SHP77 (cell line): ENCODE measurements at regions not wholly inside any gene's neighbourhood (a gene's known extent, or its start where the extent isn't known, plus 50 kb on each side); places are given as distances from the start of the nearest gene placed in this dataset.

Experiments used
- DNase-seq, 2 experiments: peaks; one replicate each; lab custom pipeline; 2025; lab: John Stamatoyannopoulos, UW

GRCh38 chr3:31384117-31384516 is 148.6 kb upstream of the STT3B start:
- no peak for DNase-seq

DNA sequence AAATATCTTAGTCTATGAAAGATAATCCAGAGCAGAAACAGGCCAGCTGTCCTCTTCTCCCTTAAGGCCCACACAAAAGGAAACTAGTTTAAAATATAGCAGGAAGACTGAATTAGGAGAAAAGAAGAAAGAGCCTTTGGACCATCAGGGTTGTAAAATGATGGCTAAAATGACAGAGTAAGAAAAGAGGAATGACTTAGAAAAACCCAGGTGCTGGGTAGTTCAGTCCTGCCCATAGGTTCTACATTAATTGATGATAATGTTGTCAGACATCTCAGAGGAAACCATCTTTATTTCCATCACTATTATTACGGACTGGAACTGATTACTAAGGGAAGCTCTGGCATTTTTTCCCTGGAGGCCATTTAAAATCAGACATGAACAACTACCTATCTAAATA is 142.8 kb upstream of the STT3B start:
- no peak for DNase-seq

- no peak for DNase-seq
These were observed 142.3 kb upstream of the STT3B start for GRCh38 chr3:31390466-31390865.

DNA sequence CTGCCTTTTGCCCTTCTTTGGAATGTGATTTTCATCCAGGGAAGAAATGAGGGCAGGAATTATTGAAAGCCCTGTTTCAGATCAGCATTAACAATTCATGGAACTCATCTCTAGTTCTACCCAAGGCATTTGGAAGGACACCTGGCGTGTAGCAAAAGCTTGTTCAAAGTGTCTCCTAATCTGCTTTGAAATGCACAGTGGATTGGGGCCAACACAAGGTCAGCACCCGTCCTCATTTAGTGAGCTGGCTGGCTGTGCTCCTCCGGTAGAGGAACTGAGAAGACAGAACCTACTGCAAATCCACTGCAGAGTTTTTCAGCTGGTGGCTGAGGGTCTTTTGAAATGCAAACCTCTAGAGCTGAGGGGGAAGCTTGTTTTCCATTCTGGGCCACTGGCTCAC is 141.6 kb upstream of the STT3B start:
- DNase-seq = no peak

GRCh38 chr3:31392568-31392967 is 140.2 kb upstream of the STT3B start:
- DNase-seq = no peak

DNA sequence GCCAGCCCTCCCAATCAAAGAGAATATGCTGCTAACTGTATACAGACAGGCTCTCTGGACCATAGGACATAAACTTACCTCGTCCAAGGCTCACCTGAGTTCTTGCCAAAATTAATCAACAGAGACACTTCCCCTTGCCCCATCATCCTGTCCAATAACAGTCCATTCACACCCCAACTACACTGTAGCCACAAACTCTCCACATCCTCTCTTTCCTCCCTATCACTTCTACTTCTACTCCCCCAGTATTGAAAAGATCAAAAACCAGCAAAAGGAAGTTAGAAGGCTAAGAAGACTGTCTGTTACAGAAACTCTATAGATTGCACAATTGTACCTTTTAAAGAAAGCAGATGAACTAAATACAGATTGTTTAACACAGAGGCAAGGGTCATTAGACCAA is 133.5 kb upstream of the STT3B start:
- DNase-seq = no peak

DNA sequence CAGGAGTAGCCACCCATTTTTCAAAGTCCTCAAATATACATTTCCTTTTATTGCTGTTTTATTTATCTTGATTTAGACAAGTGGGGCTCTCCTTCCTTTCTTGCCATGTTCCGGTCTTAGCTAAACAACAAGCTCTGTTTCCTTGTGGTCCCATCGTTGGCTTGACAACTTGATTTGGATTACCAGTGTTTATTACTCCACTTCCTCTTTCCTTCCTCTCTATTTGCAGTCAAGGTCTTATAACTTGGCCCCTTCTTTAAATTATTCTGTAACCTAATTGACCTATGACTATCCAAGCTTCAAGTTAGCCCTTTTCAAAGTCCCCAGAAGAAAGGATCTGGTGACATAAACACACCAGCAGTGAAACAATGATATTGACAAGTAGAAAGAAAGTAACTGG is 130.6 kb upstream of the STT3B start:
- no peak for DNase-seq

- no peak for DNase-seq
These were observed 129.5 kb upstream of the STT3B start for GRCh38 chr3:31403197-31403596.

GRCh38 chr3:31404871-31405270 is 127.9 kb upstream of the STT3B start:
- DNase-seq = no peak

GRCh38 chr3:31405515-31405914 is 127.2 kb upstream of the STT3B start:
- DNase-seq = no peak

GRCh38 chr3:31406896-31407295 is 125.8 kb upstream of the STT3B start:
- no peak for DNase-seq

DNA sequence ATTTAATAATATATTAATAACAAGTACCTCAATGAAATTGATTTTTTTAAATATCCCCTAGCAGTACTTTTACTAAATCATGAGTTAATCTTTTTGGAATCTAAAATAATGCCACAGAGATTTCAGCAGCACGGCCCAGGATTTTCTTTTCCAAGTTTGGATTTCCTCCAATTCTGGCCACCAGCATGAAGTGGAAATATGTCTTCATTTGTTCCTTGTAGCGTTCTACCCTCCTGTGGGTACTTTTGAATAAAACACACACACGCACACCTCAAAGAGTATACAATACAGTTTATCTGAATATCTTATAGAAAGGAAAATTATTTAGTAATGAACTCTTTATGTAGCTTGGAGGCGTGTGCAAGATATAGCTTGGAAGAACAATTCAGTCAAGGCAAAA is 125.1 kb upstream of the STT3B start:
- DNase-seq = no peak

- DNase-seq = no peak
These were observed 124.0 kb upstream of the STT3B start for GRCh38 chr3:31408720-31409119.

DNA sequence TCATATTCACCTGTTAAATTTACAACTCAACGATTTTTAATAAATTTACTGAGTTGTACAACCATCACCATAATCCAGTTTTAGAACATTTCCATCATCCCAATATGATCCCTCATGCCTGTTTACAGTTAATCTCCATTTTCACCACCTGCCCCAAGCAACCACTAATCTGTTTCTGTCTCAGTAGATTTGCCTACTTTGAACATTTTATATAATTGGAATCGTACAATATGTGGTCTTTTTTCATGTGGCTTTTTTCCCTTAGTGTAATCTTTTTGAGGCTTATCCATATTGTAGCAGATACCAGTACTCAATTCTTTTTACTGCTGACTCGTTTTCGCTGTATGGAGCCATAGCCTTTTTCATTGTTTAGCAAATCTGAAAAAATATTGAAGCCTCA is 123.3 kb upstream of the STT3B start:
- no peak for DNase-seq

DNA sequence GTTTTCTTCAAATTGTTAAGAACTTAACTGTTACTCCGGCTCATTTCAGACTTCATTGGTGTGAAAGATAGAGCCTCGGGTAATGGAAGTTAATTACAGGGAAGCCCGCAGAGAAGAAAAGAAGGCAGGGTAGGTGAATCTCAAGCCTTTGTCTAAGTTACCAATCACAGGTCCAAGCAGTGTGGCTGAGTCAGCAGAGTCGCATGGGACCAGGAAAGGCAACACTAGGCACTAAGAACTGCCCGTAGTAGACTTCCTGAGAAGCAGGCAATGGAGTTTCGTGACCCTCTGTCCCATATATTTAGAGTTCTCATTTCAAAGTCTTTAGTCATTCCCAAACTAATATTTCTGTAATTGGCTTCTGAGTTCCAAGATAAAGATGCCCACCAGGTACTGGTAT is 122.9 kb upstream of the STT3B start:
- no peak for DNase-seq

DNA sequence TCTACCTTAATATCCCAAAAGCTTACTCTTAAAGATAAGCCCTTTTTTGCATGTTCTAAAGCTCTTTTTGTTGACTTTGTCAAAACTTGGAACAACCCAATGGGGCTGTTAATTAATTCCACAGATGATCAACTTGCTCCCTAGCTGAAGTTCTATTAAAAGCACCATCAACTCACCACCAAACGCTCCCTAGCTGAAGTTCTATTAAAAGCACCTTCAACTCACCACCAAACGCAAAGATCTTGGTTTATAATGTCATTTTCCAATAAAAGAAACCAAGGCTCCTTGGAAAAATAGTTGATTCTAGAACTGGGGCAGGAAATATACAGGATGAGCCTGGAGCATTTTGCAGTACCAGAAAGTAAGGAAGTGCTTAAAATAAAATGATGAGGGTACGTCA is 122.3 kb upstream of the STT3B start:
- DNase-seq = no peak

GRCh38 chr3:31412832-31413231 is 119.9 kb upstream of the STT3B start:
- DNase-seq = no peak

- DNase-seq = no peak
These were observed 119.2 kb upstream of the STT3B start for GRCh38 chr3:31413515-31413914.

DNA sequence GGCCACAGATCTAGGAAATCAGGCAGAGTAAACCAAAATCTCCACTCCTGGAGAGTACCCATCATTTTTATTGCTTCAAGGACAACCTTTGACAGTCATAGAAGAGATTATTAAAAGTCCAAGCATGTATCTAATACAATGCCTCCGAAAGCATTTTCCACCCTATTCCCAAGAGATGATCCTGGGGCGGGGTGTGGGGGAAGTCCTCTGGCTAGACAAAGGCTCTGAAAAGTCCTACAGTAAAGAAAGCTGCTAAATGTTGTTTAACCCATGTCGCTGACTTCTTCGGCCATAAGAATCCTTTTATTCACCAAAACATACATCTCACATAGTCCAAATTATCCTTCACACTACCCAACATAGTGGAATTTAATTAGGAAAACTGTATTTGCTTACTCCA is 115.7 kb upstream of the STT3B start:
- no peak for DNase-seq

DNA sequence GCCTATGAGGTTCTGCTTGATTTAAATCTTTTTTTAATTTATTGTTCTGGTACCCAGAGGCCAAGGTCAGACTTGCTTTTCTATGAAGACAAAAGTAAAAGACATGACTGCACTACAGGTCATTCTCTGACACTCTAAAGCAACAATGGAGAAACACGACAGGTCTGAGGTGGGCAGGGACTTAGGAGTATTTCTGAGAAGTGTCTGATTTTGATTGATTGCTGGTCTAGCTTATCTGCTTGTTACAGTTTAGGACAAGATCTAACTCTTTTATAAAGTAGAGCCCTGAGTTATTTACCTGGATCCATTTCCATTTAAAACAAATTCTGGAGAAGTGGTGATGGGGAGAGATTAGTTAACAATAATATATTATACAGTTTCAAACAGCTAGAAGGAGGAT is 115.2 kb upstream of the STT3B start:
- DNase-seq = no peak

DNA sequence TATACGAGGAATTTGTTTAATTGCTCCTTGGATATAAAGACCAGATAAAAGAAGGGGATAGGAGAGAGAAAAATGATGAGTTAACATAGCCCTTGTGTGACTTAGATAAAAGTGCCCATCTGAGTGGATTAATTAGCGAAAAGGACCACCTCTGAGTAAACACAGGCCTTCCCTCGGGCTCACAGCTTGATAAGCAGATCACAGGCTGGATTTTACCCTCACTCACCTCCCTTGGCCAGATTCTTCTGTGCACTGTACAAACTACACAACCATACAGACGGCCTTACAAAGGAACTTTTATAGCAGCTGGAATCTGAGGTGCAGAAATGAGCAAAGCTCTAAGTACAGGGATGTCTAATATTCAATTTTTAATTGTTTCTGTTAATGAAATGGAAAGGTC is 112.4 kb upstream of the STT3B start:
- DNase-seq = no peak

- DNase-seq = no peak
These were observed 111.2 kb upstream of the STT3B start for GRCh38 chr3:31421314-31422048.

DNA sequence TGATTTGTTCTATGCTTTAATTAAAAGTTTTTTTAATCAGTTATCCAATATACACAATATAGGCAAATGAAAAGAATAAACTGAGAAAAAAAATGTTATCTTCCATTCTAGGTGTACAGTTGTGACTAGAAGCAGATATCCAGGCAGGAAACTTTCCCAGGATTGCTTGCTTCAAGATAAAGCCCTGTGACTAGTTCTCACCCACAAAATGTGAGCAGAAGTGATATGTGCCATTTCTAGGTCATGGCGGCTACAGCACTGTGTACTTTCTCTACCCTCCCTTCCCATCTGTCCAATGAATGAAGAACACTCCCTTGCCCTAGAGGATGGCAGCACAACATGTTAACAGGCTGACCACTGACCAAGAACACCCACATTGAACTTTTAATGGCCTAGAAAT is 110.5 kb upstream of the STT3B start:
- DNase-seq = no peak

- no peak for DNase-seq
These were observed 109.2 kb upstream of the STT3B start for GRCh38 chr3:31423482-31423881.

GRCh38 chr3:31425401-31425800 is 107.3 kb upstream of the STT3B start:
- no peak for DNase-seq
